Smooth muscle cell (in vitro differentiated cells): ENCODE measurements at regions not wholly inside any gene's neighbourhood (a gene's known extent, or its start where the extent isn't known, plus 50 kb on each side); places are given as distances from the start of the nearest gene placed in this dataset.

Experiments
- DNase-seq: peaks from one replicate; lab custom pipeline; 2025; ENCODE audit not compliant: unreplicated experiment; lab: John Stamatoyannopoulos, UW
- H2AFZ ChIP-seq: fragments of 200-600 bp; sonication (generic); 2 replicates; pipeline ENCODE4 v1.6.0; 2016; ENCODE audit warnings: antibody characterized with exemption, low read depth, mild to moderate bottlenecking
- H3F3A ChIP-seq: fragments of 200-600 bp; sonication (generic); 2 replicates; pipeline ENCODE4 v1.6.0; 2017; ENCODE audit warnings: antibody characterized with exemption, low read depth
- H3K27ac ChIP-seq: fragments of 200-600 bp; sonication (generic); 2 replicates; pipeline ENCODE4 v1.5.1; 2016; ENCODE audit warnings: low read depth, mild to moderate bottlenecking
- H3K27me3 ChIP-seq: fragments of 200-600 bp; sonication (generic); 2 replicates; pipeline ENCODE4 v1.6.1; 2016; ENCODE audit warnings: low read depth, mild to moderate bottlenecking
- H3K36me3 ChIP-seq: fragments of 200-600 bp; sonication (generic); 2 replicates; pipeline ENCODE4 v1.5.1; 2016; ENCODE audit warnings: low read depth
- H3K4me1 ChIP-seq: fragments of 200-600 bp; sonication (generic); 2 replicates; pipeline ENCODE4 v1.5.1; 2016; ENCODE audit warnings: low read depth
- H3K4me2 ChIP-seq: fragments of 200-600 bp; sonication (generic); 2 replicates; pipeline ENCODE4 v1.6.0; 2016; ENCODE audit warnings: mild to moderate bottlenecking
- H3K4me3 ChIP-seq: fragments of 200-600 bp; sonication (generic); 2 replicates; pipeline ENCODE4 v1.5.1; 2016; ENCODE audit warnings: mild to moderate bottlenecking
- H3K79me2 ChIP-seq: fragments of 200-600 bp; sonication (generic); 2 replicates; pipeline ENCODE4 v1.6.0; 2016; ENCODE audit warnings: low read depth, mild to moderate bottlenecking
- H3K9ac ChIP-seq: fragments of 200-600 bp; sonication (generic); 2 replicates; pipeline ENCODE4 v1.6.0; 2016; ENCODE audit warnings: low read depth
- H3K9me3 ChIP-seq: fragments of 200-600 bp; sonication (generic); replicated peaks from 2 replicates; pipeline ENCODE4 v1.5.1; 2016; ENCODE audit warnings: low read depth
- H4K20me1 ChIP-seq: fragments of 200-600 bp; sonication (generic); 2 replicates; pipeline ENCODE4 v1.6.0; 2016; ENCODE audit warnings: low read depth
- WGBS: methylation state at CpG from one replicate; pipeline ENCODE4 v1.1.7; 2016; ENCODE audit warnings: low lambda C conversion rate; 5-methylcytosine and 5-hydroxymethylcytosine counted together
- TF ChIP-seq, protein P1 (sequence below): fragments of 200-600 bp; sonication (generic); IDR thresholded peaks from 2 replicates; pipeline ENCODE4 v1.5.1; 2017; ENCODE audit warnings: borderline replicate concordance, mild to moderate bottlenecking, antibody characterized with exemption; ENCODE audit not compliant: insufficient read depth, poor library complexity, severe bottlenecking

DNA sequence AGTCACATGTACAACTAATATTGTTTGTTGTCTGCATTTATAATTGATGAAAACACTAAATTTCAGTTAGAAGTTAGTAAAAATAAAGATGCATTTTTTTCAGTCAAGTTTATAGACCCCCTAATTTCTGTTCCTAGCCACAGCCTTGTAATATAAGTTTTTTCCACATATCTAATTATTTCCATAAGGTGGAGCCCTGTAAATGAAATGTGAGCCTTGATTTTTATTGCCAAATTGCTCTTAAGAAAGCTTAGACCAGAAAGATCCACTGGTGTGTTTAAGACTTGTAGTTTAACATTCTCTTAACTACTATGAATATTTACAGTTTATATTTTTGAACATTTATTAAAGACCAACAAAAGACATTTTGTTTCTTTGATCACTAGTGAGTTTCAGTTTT lies 322.1 kb upstream of the RGS6 start:
- Histone ChIP-seq H3K27ac (peak overlapping the region; percentile 8), H3K9me3 (no peaks in the 10 kb centered on the region), H3K36me3 (no peaks in the 10 kb centered on the region), H3K79me2 (peaks cover 85% of the 10 kb centered on the region), H3K9ac (no peak overlapping the region), H3K4me3 (no peak overlapping the region), H4K20me1 (peaks cover 31% of the 10 kb centered on the region), H2AFZ (no peak overlapping the region), H3K27me3 (no peaks in the 10 kb centered on the region), H3K4me1 (peaks cover 10% of the 10 kb centered on the region), H3K4me2 (peak overlapping the region; percentile 25), H3F3A (peaks cover 5% of the 10 kb centered on the region)
- TF ChIP-seq, protein P1, sequence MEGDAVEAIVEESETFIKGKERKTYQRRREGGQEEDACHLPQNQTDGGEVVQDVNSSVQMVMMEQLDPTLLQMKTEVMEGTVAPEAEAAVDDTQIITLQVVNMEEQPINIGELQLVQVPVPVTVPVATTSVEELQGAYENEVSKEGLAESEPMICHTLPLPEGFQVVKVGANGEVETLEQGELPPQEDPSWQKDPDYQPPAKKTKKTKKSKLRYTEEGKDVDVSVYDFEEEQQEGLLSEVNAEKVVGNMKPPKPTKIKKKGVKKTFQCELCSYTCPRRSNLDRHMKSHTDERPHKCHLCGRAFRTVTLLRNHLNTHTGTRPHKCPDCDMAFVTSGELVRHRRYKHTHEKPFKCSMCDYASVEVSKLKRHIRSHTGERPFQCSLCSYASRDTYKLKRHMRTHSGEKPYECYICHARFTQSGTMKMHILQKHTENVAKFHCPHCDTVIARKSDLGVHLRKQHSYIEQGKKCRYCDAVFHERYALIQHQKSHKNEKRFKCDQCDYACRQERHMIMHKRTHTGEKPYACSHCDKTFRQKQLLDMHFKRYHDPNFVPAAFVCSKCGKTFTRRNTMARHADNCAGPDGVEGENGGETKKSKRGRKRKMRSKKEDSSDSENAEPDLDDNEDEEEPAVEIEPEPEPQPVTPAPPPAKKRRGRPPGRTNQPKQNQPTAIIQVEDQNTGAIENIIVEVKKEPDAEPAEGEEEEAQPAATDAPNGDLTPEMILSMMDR: no peak
- no peak for DNase-seq

DNA sequence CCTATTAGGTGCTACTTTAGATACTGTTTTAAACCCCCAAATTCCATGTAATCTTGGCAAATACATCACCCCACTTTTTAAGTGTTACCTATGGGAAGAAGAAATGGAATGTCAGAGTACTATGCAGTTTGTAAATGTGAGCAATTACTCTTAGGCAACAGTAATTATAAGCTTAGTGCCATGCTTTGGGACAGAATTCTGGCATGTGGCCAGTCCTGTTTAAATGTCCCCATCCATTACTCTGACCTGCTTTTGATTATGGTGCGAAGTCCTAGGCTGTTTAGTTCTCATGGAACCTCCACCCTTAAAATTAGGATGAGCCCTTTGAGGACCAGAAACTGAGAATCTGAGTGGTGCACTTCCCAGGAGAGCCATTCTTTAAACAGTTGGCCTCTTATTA lies 321.4 kb upstream of the RGS6 start:
- WGBS: 71% methylated on average over 1 of the region's 1 CpG
- peaks cover 85% of the 10 kb centered on the region for H3K79me2 ChIP-seq

DNA sequence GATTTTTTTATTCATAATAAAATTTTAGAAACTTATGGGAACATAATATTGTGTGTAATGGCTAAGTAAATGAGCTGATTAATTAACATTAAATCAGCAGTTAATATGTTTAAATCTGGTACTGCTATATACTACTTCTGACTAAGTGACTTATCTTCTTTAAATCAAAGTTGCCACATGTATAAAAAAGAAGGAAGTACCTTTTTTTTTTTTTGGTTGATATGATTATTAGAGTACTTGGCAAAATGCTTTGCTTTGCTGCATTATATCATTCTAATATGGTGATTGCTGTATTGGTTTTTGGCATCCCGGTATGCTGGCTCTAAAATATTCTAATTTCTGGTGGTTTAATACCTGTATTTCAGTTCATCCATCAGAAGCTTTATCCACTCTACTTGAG lies 319.1 kb upstream of the RGS6 start:
- DNase-seq: no peak
- peak overlapping the region; percentile 44 for H3K4me2 ChIP-seq
- H3K9ac ChIP-seq: no peak overlapping the region
- no peaks in the 10 kb centered on the region for H3K36me3 ChIP-seq
- H2AFZ ChIP-seq: no peak overlapping the region
- TF ChIP-seq, protein P1: no peak
- H3K4me3 ChIP-seq: no peak overlapping the region
- H3K79me2 ChIP-seq: peaks cover 75% of the 10 kb centered on the region
- WGBS: 93% methylated on average over 1 of the region's 1 CpG
- H3K27ac ChIP-seq: no peak overlapping the region
- H3K9me3 ChIP-seq: no peaks in the 10 kb centered on the region
- H3K4me1 ChIP-seq: peaks cover 8% of the 10 kb centered on the region
- peaks cover 18% of the 10 kb centered on the region for H4K20me1 ChIP-seq
- H3F3A ChIP-seq: peaks cover 10% of the 10 kb centered on the region
- H3K27me3 ChIP-seq: no peaks in the 10 kb centered on the region

More for the DNA sequence above, 321.4 kb upstream of the RGS6 start:
- H3F3A ChIP-seq: peaks cover 6% of the 10 kb centered on the region
- H3K4me3 ChIP-seq: no peak overlapping the region
- peak overlapping the region; percentile 25 for H3K4me2 ChIP-seq
- no peaks in the 10 kb centered on the region for H3K9me3 ChIP-seq
- no peaks in the 10 kb centered on the region for H3K36me3 ChIP-seq
- no peak overlapping the region for H3K9ac ChIP-seq
- peaks cover 10% of the 10 kb centered on the region for H3K4me1 ChIP-seq
- H4K20me1 ChIP-seq: peaks cover 31% of the 10 kb centered on the region
- TF ChIP-seq, protein P1: no peak
- H2AFZ ChIP-seq: no peak overlapping the region
- no peak for DNase-seq
- peak overlapping the region; percentile 8 for H3K27ac ChIP-seq
- no peaks in the 10 kb centered on the region for H3K27me3 ChIP-seq

DNA sequence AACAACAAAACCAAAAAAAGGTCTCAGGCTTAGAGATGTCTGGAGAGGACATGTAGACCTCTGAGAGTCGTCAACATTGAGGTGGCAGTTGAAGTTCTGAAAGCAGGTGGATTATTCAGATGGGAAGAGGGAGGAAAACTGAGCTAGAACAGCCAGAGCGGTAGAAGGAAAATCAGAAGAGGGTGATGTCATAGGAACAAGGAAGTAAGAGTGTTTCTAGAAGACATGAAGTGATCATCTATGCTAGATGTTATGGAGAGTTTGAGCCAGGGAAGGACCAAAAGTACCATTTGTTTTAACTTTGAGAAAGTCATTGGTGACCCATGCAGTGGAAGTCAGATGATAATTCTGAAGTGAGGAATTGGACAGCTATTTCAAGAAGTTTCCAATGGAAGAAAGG lies 316.2 kb upstream of the RGS6 start:
- TF ChIP-seq, protein P1: no peak
- Histone ChIP-seq H3K4me1 (peaks cover 8% of the 10 kb centered on the region), H3F3A (peaks cover 6% of the 10 kb centered on the region), H3K27ac (no peak overlapping the region), H3K4me2 (no peak overlapping the region), H3K9me3 (no peaks in the 10 kb centered on the region), H3K27me3 (no peaks in the 10 kb centered on the region), H3K4me3 (no peak overlapping the region), H3K9ac (no peak overlapping the region), H3K79me2 (peaks cover 50% of the 10 kb centered on the region), H3K36me3 (no peaks in the 10 kb centered on the region), H2AFZ (no peak overlapping the region), H4K20me1 (peaks cover 4% of the 10 kb centered on the region)
- WGBS: 97% methylated on average over 2 of the region's 2 CpGs
- no peak for DNase-seq
